ENCODE measurements at regions not wholly inside any gene's neighbourhood (a gene's known extent, or its start where the extent isn't known, plus 50 kb on each side); places are given as distances from the start of the nearest gene placed in this dataset.

DNA sequence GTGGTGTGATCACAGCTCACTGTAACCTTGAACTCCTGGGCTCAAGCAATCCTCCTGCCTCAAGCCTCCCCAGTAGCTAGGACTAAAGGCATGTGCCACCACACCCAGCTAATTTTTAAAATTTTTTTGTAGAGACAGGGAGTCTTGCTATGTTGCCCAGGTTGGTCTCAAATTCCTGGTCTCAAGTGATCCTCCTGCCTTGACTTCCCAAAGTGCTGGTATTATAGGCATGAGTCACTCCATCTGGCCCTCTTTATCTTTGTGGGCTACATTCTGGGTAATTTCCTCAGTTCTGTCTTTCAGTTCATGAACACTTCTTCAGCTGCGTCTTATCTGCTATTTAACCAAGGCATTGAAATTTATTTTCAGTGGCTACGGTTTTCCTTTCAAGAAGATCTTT, 196.6 kb upstream of the IER5L start:
- intact Hi-C loops (cut with DNase I; ENCODE audit: low total_unique reads), result no loop called here
- Histone ChIP-seq H3K4me3 (no peak overlapping the region), H3K36me3 (no peaks in the 10 kb centered on the region), H3K9me3 (peaks cover 0 to 13% (median under 1%) of the 10 kb centered on the region in 4 donors), H3K4me1 (no peaks in the 10 kb centered on the region), H3K27me3 (no peaks in the 10 kb centered on the region), H3K27ac (no peak overlapping the region)
- 92 to 97% (median 93%) methylated on average over 2 of the region's 2 CpGs for WGBS, 5 donors
- DNase-seq, result no peak
- TF ChIP-seq EP300 (IDR thresholded peaks at IDR 0.05) (no peak), POLR2A (IDR thresholded peaks at IDR 0.05) (no peak), POLR2AphosphoS5 (IDR thresholded peaks at IDR 0.05) (no peak), CTCF (IDR thresholded peaks at IDR 0.05) (no peak)

DNA sequence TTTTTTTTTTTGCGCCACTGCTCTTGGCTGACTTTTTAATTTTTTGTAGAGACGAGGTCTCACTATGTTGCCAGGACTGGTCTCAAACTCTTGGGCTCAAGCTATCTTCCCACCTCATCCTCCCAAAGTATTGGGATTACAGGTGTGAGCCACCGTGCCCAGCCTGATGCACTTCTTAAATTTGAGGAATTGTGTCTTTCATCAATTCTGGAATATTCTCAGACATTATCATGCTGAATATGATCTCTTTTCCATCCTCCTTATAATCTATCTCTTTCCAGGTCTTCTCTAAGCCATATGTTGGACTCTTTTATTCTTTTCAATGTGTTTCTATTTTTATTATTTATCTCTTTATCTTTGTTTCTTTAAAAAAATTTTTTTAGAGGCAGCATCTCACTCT, 196.2 kb upstream of the IER5L start:
- Histone ChIP-seq H3K27ac (no peak overlapping the region), H3K9me3 (peaks cover 0 to 17% (median 3%) of the 10 kb centered on the region in 4 donors), H3K4me1 (no peaks in the 10 kb centered on the region), H3K4me3 (no peak overlapping the region), H3K36me3 (no peaks in the 10 kb centered on the region), H3K27me3 (no peaks in the 10 kb centered on the region)
- 88 to 97% (median 93%) methylated on average over 3 of the region's 3 CpGs for WGBS, 5 donors
- no peak for DNase-seq
- intact Hi-C loops (cut with DNase I; ENCODE audit: low total_unique reads), result no loop called here
- TF ChIP-seq EP300 (IDR thresholded peaks at IDR 0.05), result no peak
- no peak for TF ChIP-seq POLR2A (IDR thresholded peaks at IDR 0.05)
- no peak for TF ChIP-seq POLR2AphosphoS5 (IDR thresholded peaks at IDR 0.05)
- no peak for TF ChIP-seq CTCF (IDR thresholded peaks at IDR 0.05)

DNA sequence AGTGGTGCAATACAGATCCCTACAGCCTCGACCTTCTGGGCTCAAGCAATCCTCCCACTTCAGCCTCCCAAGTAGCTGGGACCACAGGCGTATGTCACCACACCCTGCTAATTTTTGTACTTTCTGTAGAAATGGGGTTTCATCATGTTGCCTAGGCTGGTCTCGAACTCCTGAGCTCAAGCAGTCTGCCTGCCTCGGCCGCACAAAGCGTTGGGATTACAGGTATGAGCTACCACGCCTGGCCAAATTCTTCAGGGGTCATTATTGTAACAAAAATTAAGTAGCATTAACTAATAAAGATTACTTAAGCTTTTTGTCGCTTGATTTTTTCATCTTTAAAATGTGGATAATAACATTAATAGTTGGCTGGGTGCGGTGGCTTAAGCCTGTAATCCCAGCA, 195.3 kb upstream of the IER5L start:
- 92 to 96% (median 95%) methylated on average over 9 of the region's 9 CpGs for WGBS, 5 donors
- Histone ChIP-seq H3K9me3 (peaks cover 0 to 23% (median 5%) of the 10 kb centered on the region in 4 donors), H3K27ac (no peak overlapping the region), H3K4me3 (no peak overlapping the region), H3K36me3 (no peaks in the 10 kb centered on the region), H3K27me3 (no peaks in the 10 kb centered on the region), H3K4me1 (no peaks in the 10 kb centered on the region)
- no peak for DNase-seq
- intact Hi-C loops (cut with DNase I; ENCODE audit: low total_unique reads), result no loop called here
- no peak for TF ChIP-seq POLR2AphosphoS5 (IDR thresholded peaks at IDR 0.05)
- no peak for TF ChIP-seq EP300 (IDR thresholded peaks at IDR 0.05)

DNA sequence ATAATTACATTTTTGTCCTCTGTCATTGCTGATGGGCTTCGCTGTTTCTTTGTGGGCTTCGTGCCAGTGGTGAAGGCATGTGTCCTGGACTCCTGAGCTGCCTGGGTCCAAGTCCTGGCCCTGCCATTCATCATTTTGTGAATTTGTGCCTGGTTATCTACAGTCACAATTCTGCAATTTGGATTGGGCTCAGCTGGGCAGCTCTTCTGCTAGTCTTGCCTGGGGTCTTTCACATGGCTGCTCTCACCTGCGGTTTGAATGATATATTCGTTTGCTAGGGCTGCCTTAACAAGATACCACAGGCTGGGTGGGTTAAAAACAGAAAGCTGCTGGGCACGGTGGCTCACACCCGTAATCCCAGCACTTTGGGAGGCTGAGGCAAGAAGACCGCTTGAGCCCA, 192.7 kb upstream of the IER5L start:
- no peak for DNase-seq
- H3K27ac ChIP-seq, result no peak overlapping the region
- H3K4me3 ChIP-seq, result no peak overlapping the region
- intact Hi-C loops (cut with DNase I; ENCODE audit: low total_unique reads), result no loop called here
- TF ChIP-seq POLR2AphosphoS5 (IDR thresholded peaks at IDR 0.05), result no peak
- no peak for TF ChIP-seq POLR2A (IDR thresholded peaks at IDR 0.05)
- TF ChIP-seq CTCF (IDR thresholded peaks at IDR 0.05), result no peak
- no peak for TF ChIP-seq EP300 (IDR thresholded peaks at IDR 0.05)
- no peaks in the 10 kb centered on the region for H3K36me3 ChIP-seq
- H3K4me1 ChIP-seq, result no peaks in the 10 kb centered on the region
- no peaks in the 10 kb centered on the region for H3K27me3 ChIP-seq
- peaks cover 0 to 23% (median 5%) of the 10 kb centered on the region in 4 donors for H3K9me3 ChIP-seq
- WGBS, 5 donors, result 90 to 97% (median 95%) methylated on average over 7 of the region's 7 CpGs

GRCh38 chr9:129368444-129368978, 190.4 kb upstream of the IER5L start:
- DNase-seq, result no peak
- H3K4me3 ChIP-seq, result no peak overlapping the region
- no peaks in the 10 kb centered on the region for H3K36me3 ChIP-seq
- H3K4me1 ChIP-seq, result no peaks in the 10 kb centered on the region
- intact Hi-C loops (cut with DNase I; ENCODE audit: low total_unique reads), result no loop called here
- WGBS, 5 donors, result 84 to 93% (median 92%) methylated on average over 6 of the region's 6 CpGs
- no peak overlapping the region for H3K27ac ChIP-seq
- TF ChIP-seq POLR2A (IDR thresholded peaks at IDR 0.05), result no peak
- TF ChIP-seq POLR2AphosphoS5 (IDR thresholded peaks at IDR 0.05), result no peak
- no peak for TF ChIP-seq EP300 (IDR thresholded peaks at IDR 0.05)
- no peak for TF ChIP-seq CTCF (IDR thresholded peaks at IDR 0.05)
- H3K27me3 ChIP-seq, result no peaks in the 10 kb centered on the region
- H3K9me3 ChIP-seq, result peaks cover 0 to 23% (median 5%) of the 10 kb centered on the region in 4 donors
